ENCODE measurements at regions not wholly inside any gene's neighbourhood (a gene's known extent, or its start where the extent isn't known, plus 50 kb on each side); places are given as distances from the start of the nearest gene placed in this dataset.
"Not testable (repeated sequence)": the region's sequence is repeated elsewhere in the genome, so short reads cannot be mapped to it uniquely, and the experiment has no call there.

DNA sequence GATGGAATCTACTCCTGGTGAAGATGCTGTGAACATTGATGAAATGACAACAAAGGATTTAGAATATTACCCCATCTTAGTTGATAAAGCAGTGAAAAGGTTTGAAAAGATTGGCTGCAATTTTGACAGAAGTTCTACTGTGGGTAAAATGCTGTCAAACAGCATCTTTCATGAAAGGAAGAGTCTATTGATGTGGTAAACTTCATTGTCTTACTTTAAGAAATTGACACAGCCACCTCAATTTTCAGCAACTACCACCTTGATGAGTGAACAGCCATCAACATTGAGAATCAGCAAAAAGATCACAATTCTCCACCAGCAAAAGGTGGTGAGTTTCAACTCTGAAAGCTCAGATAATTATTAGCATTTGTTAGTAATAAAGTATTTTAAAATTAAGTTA is 310.3 kb upstream of the RBMS1 start:
- in situ Hi-C loops (cut with HindIII; ENCODE audit: low pct_unique_long_range_greater_than_20kb, low sequenced_read_pairs) = no loop called here
- DNase-seq (ENCODE audit: low read depth, low spot score) = no peak

DNA sequence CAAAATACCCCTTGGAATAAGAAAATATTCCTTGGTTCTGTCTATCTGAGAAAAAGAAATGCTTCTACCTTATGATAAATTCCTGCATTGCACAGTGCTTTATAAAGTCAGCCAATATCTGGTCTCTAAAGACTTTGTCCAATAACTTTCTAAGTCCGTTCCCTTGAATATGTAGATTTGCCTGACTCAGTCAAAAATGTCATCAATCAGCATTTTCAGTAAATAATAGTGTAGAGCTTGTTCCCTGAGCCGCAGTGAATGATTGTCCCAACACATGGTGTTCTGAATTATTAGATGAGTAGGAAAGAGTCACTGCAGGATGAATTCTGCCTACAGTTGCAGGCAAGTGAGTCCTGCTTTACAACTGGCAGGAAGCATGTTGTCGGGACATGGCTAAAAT is 316.8 kb upstream of the RBMS1 start:
- no peak for DNase-seq (ENCODE audit: low read depth, low spot score)
- in situ Hi-C loops (cut with HindIII; ENCODE audit: low pct_unique_long_range_greater_than_20kb, low sequenced_read_pairs) = no loop called here

DNA sequence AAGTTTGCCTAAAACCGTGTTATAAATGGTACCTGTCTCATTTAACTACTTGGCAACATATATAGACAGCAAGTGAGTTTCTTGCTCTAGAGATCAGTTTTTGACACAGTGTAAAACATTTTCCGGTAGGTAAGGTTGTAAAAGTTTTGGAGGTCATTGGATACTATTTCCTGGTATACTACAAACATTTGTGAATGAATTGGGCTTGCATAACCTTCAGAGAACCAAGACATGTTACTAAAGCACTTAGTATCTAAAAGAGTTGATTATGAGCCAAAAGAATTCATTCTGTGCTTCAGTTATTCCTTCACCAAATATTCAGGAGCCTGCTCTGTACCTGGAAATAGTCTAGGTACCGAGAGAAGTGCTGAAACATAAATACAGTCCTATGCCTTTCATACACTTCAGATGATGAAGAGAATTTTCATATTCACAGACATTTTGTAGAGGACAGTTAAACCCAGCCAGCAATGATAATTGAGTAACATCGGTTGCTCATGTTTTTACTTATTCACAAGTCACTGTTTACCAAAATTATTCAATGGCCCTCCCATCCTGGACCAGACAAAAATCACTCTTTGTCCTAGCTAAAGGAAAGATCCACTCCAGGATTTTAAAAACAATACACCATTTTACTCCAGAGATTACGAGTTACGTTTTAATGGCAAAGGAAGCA is 319.4 kb upstream of the RBMS1 start:
- no peak for DNase-seq (ENCODE audit: low read depth, low spot score)
- in situ Hi-C loops (cut with HindIII; ENCODE audit: low pct_unique_long_range_greater_than_20kb, low sequenced_read_pairs) = no loop called here

DNA sequence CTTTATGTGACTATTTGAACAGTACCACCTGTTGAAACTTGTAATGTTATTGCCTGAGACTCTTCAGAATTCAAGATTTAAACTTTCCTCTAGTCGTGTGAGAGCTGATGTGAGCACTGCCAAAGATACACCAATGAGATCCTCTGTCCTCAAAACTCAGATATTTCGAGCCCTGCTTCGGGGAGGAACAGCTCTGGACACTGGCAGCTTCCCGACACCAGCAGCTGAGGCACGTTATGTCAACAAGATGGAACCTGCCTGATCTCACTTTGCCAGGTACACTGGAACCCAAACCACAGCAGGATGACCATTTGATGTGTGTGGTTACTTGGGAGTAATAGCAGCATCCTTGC is 319.9 kb upstream of the RBMS1 start:
- no peak for DNase-seq (ENCODE audit: low read depth, low spot score)
- in situ Hi-C loops (cut with HindIII; ENCODE audit: low pct_unique_long_range_greater_than_20kb, low sequenced_read_pairs) = no loop called here

DNA sequence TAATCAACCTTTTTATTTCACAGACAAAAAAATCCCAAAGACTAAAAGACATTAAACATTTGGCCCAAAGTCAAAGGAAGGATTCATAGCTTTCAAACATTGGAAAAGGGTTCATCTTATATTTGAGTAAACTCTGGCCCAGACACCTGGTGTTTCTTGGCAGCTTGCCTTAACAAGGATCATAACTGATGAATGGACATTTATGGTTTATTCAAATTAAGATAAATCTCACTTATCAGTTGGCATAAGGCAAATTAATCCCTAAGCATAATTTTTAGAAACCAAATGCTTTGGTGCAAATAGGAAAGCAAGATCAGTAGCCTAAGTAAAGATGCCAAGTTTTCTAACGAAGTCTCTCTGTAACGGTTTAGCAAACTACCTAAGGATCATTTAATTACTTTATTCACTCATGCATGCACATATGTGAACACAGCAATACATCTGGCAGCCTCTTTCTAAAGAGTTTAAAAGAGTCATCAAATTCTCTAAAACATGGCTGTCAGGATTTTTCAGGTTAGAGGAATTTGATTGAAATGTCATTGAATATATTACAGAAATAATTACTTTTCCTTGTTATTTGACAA is 323.4 kb upstream of the RBMS1 start:
- DNase-seq (ENCODE audit: low read depth, low spot score) = no peak
- in situ Hi-C loops (cut with HindIII; ENCODE audit: low pct_unique_long_range_greater_than_20kb, low sequenced_read_pairs) = no loop called here

DNA sequence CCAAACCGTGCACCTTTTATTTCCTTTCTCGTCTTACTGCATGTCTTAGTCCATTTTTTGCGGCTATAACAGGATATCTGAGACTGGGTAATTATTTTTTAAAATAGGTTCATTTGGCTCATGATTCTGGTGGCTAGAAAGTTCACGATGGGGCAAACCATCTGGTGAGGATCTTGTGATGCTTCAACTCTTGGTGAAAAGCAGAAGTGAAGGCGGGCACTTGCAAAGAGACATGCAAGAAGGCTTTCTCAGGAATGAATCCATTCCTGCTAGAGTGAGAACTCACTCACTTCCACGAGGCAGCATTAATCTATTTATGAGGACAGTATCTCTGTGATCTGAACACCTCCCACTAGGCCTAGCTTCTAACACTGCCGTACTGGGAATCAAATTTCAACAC is 327.1 kb upstream of the RBMS1 start:
- DNase-seq (ENCODE audit: low read depth, low spot score) = no peak
- in situ Hi-C loops (cut with HindIII; ENCODE audit: low pct_unique_long_range_greater_than_20kb, low sequenced_read_pairs) = no loop called here

DNA sequence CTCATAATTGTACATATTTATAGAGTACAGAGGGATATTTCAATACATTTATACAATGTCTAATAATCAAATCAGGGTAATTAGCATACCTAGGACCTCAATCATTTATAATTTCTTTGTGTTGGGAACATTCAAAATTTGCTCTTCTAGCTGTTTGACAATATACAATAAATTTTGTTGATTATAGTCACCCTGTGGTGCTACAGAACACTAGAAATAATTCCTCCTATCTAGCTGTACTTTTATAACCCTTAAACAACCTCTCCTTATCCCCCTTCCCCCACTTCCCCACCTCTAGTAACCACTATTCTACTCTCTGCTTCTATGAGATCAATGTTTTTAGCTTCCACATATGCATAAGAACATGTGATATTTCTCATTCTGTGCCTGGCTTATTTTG is 328.4 kb upstream of the RBMS1 start:
- in situ Hi-C loops (cut with HindIII; ENCODE audit: low pct_unique_long_range_greater_than_20kb, low sequenced_read_pairs) = no loop called here
- DNase-seq (ENCODE audit: low read depth, low spot score) = no peak

DNA sequence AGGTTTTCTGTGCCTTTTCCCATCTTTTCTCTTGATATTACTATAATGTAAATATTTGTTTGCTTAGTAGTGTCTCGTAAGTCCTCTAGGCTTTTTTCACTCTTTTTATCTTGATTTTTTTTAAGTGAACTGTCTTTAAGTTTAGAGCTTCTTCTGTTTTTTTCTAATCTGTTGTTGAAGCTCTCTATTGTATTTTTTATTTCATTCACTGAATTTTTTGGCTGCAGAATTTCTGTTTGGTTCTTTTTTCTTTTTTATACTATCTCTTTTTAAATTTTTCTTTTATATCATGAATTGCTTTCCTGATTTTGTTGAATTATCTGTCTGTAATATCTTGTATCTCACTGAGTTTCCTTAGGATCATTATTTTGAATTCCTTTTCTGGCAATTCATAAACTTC is 331.8 kb upstream of the RBMS1 start:
- no peak for DNase-seq (ENCODE audit: low read depth, low spot score)
- in situ Hi-C loops (cut with HindIII; ENCODE audit: low pct_unique_long_range_greater_than_20kb, low sequenced_read_pairs) = no loop called here

DNA sequence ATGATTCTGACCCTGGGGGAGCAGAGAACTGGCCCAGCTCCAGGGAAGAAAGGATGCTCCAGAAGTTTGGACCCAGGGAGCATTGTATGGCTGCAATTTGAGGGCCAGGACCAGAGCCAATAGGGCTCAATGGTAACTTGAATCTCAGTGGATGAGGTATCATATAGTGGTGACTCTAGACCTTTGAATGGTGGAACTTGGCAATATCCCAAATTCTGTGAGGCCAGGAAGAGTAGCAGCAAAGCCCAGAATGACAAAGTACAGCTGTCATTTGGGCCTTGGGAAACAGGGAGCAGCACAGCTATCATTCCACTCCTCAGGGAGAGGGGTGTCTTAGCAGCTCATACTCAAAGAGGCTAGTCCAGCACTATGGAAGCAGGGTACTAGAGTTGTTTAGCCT is 332.9 kb upstream of the RBMS1 start:
- in situ Hi-C loops (cut with HindIII; ENCODE audit: low pct_unique_long_range_greater_than_20kb, low sequenced_read_pairs) = no loop called here
- DNase-seq (ENCODE audit: low read depth, low spot score) = no peak

DNA sequence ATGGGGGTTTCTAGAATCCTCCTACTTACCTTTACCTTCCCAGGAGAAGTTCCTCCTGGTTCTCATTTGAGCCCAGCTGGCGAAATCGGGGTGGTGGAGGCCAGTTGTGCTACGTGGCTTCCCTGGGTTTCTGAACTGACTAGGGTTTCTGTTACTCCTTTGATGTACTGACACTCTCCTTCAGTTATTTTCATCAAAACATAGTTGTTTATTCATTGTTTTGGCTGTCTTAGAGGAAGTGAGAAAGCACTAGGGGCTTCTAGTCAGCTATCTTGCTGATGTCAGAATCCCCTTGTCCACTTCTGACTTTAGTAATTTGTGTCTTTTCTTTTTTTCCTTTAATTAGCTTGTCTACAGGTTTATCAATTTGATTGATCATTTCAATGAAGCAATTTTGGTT is 332.2 kb upstream of the TANK start:
- DNase-seq (ENCODE audit: low read depth, low spot score) = no peak
- in situ Hi-C loops (cut with HindIII; ENCODE audit: low pct_unique_long_range_greater_than_20kb, low sequenced_read_pairs) = no loop called here

DNA sequence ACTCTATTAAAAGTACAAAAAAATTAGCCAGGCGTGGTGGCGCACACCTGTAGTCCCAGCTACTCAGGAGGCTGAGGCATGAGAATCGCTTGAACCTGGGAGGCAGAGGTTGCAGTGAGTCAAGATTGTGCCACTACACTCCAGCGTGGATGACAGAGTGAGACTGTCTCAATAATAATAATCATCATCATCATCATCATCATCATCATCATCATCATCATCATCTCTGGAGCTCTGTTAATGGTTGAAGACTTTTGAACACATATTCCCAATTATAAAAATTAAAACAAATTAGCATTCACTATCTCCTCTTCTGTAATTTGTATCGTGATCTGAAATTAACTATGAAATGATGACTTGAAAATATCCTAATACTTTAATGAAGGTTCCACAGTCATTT is 327.8 kb upstream of the TANK start:
- in situ Hi-C loops (cut with HindIII; ENCODE audit: low pct_unique_long_range_greater_than_20kb, low sequenced_read_pairs); DNase-seq (ENCODE audit: low read depth, low spot score): not testable (repeated sequence)

DNA sequence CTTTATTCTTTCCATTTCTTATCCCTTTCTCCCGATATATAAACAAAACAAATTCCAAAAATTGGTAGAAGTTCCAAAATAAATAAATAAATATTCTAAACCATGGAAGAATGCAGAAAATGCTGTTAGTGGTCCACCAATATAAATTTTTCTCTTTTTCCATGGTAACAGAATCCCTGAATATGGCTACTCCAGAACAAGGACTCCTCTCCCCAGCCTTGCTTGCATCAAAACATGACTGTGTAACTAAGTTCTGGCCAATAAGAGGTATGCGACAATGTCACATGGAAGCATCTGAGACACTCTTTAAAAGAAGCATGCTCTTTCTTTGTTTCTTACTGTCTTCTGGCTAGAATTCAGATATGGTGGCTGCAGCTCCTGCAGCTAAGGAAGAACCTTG is 325.1 kb upstream of the TANK start:
- no peak for DNase-seq (ENCODE audit: low read depth, low spot score)
- in situ Hi-C loops (cut with HindIII; ENCODE audit: low pct_unique_long_range_greater_than_20kb, low sequenced_read_pairs) = no loop called here

DNA sequence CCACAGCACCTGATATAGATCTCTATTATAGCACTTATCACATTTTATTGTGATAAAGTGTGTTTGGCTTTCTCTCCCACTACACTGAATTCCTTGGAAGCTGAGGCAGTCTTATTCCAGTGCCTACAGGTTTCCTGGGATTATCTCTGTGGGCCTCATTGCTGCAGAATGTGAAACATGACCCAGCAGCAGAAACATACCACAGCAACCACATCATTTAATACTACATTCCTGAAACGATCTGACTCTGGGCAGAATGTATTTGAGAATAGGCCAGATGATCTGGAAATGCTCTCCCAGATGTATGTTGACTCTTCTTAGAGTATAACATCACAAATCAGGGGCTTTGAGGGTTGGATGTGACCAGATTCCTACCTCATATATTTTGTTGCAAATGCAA is 323.5 kb upstream of the TANK start:
- in situ Hi-C loops (cut with HindIII; ENCODE audit: low pct_unique_long_range_greater_than_20kb, low sequenced_read_pairs) = no loop called here
- DNase-seq (ENCODE audit: low read depth, low spot score) = no peak

DNA sequence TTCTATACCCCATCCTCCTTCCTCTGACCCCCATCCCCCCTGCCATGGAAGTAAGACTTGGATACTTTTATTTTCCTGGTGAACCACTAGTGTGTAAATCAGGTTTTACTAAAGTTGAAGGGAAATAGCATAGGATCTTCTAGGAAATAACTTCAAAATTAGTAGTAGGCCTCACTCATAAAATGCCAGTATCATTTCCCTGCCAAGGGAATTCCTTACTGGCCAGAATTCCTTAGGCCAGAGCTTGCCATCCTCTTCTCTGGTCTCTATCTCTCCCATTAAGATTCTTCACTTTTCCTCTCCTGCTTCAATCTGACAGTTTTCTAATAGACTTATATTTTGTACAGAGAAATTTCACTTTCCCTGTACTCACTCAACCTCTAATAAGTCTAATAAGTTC is 322.8 kb upstream of the TANK start:
- in situ Hi-C loops (cut with HindIII; ENCODE audit: low pct_unique_long_range_greater_than_20kb, low sequenced_read_pairs) = no loop called here
- no peak for DNase-seq (ENCODE audit: low read depth, low spot score)

DNA sequence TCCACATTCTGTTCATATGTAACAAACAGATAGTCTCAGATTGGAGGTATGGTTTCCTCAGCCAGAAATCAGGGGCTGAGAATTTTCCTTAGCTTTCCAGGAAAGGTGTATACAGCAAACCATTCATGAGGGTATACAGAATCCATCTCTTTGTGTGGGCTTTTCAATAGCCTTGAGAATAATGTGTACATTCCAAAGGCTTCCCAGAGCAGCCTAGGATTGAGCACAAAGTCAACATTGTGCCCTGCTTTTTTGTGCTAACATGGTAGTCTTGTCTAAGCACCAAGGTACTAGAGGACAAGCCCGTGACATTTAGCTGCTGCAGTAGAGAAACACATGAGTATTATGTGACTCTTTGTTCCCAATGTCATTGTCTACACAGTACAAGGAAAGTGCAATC is 322.1 kb upstream of the TANK start:
- in situ Hi-C loops (cut with HindIII; ENCODE audit: low pct_unique_long_range_greater_than_20kb, low sequenced_read_pairs) = no loop called here

DNA sequence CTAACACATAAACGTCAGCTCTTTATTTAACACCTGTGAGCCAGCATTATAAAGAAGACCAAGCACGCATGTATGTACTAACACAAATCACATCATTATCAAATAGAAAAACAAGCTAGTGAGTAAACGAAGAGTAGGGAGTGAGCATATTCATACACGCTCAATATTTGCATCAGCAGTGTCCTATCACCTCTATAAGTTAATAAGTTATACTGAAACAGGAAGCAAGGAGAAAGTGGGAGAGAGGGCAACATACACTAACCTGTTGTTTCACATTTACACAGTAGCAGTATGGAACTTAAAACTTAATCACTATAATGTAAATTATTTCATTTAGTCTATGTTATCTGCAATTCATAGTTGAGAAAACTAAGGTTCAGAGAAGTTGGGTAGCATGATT is 321.5 kb upstream of the TANK start:
- in situ Hi-C loops (cut with HindIII; ENCODE audit: low pct_unique_long_range_greater_than_20kb, low sequenced_read_pairs) = no loop called here
- no peak for DNase-seq (ENCODE audit: low read depth, low spot score)

More for the DNA sequence above, 322.1 kb upstream of the TANK start:
- peak; percentile 49 for DNase-seq (ENCODE audit: low read depth, low spot score)

DNA sequence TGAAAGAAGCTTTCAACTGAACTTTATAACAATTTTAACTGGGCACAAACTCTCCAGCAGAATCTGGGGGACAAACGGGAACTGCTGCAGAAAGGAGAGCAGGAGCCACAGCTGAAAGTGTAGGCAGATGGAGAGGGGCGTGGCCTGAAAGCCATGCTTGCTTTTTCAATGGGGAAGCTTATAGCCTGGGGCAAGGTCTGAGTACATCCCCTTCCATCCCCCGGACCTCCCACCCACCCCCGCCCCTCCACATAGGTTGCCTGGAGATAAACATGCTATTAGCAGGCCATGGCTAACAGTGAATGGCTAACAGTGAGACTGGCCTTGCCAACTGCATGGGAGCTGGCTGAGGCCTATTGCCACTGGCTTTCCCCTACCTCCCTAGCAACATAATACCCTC is 317.9 kb upstream of the TANK start:
- in situ Hi-C loops (cut with HindIII; ENCODE audit: low pct_unique_long_range_greater_than_20kb, low sequenced_read_pairs) = no loop called here
- DNase-seq (ENCODE audit: low read depth, low spot score) = no peak

DNA sequence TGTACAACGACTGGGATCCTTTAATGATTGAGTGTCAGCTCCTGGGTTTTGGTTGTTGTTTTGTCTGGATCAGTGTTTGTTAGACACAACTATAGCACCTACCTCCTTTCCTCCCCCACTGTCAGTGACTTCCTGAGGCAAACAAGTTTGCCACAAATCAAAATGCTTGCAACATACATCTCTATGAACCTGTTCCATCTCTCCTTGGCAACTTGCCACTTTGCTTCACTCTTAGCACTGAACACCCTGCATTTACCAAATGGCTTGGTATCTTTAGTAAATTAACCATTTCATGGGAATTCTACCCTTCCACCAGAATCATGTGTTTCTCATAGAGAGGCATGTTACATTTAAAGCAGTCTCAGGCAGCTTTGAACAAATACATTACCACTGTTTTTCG is 301.1 kb upstream of the TANK start:
- in situ Hi-C loops (cut with HindIII; ENCODE audit: low pct_unique_long_range_greater_than_20kb, low sequenced_read_pairs) = no loop called here
- DNase-seq (ENCODE audit: low read depth, low spot score) = no peak

DNA sequence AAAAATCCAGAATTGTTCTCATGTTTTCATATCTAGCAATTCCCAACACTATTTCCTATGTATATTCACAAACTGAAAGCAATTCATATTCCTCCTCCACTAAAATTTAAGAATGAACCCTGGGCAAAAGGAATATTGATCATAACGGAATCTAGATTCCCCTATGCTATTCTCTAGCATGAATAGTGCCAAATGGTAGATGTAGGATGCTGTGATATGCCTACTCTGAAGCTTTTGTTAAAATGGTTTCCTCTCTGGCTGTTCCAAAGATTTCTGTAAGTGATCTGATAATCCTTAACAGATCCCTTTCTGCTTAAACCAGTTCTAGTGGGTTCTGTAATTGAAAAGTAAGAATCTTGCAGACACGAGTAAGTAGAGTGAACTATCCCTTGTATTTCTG is 298.0 kb upstream of the TANK start:
- no peak for DNase-seq (ENCODE audit: low read depth, low spot score)
- in situ Hi-C loops (cut with HindIII; ENCODE audit: low pct_unique_long_range_greater_than_20kb, low sequenced_read_pairs) = no loop called here

DNA sequence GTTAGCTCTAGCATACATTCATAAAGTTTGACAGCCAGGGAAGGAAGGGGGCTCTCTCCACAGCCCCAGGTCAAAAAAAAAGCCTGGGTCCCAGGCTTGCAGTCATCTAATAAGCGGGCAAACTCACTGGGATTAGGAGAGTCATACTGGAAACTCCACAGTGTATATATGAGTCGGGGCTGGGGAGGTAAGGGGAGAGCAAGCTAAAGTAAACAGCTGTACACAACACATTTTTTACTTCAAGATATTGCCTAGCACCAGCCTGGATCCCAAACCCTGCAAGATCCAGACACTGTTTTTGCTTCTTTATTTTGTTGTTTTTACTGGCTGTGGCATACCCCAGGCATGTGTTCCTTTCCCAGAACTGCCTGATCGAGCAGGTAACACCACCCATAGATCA is 291.3 kb upstream of the TANK start:
- DNase-seq (ENCODE audit: low read depth, low spot score) = no peak
- in situ Hi-C loops (cut with HindIII; ENCODE audit: low pct_unique_long_range_greater_than_20kb, low sequenced_read_pairs) = no loop called here

Data from SK-MEL-5 (cell line).